Mesendoderm (in vitro differentiated cells): ENCODE measurements at regions not wholly inside any gene's neighbourhood (a gene's known extent, or its start where the extent isn't known, plus 50 kb on each side); places are given as distances from the start of the nearest gene placed in this dataset.

Source experiments
- DNase-seq: peaks from one replicate; pipeline ENCODE4 v3.0.0; 2013
- H2AK5ac ChIP-seq: 2 replicates; pipeline ENCODE4 v1.6.1; 2013; ENCODE audit warnings: low read length, inconsistent platforms
- H2BK120ac ChIP-seq: 2 replicates; pipeline ENCODE4 v1.6.1; 2013; ENCODE audit warnings: low read depth, mild to moderate bottlenecking, low read length, moderate library complexity, mixed read lengths
- H2BK15ac ChIP-seq: replicated peaks from 2 replicates; pipeline ENCODE4 v1.6.1; 2013; ENCODE audit warnings: low read depth, mild to moderate bottlenecking, moderate library complexity
- H2BK5ac ChIP-seq: 2 replicates; pipeline ENCODE4 v1.6.1; 2013; ENCODE audit warnings: low read length, inconsistent platforms
- H3K18ac ChIP-seq: 2 replicates; pipeline ENCODE4 v1.6.1; 2013; ENCODE audit warnings: mild to moderate bottlenecking, low read length, mixed read lengths
- H3K23ac ChIP-seq: one replicate; pipeline ENCODE4 v1.6.1; 2013; ENCODE audit warnings: low read length
- H3K27ac ChIP-seq: 2 replicates; pipeline ENCODE4 v1.5.1; 2013; ENCODE audit warnings: low read depth, mild to moderate bottlenecking, inconsistent platforms, low read length, moderate library complexity
- H3K27me3 ChIP-seq: 2 replicates; pipeline ENCODE4 v1.6.1; 2013; ENCODE audit warnings: low read length, control low read depth, mild to moderate bottlenecking, inconsistent platforms; ENCODE audit not compliant: insufficient read depth, poor library complexity
- H3K36me3 ChIP-seq: 2 replicates; pipeline ENCODE4 v1.6.1; 2013; ENCODE audit warnings: low read length, inconsistent platforms; ENCODE audit not compliant: control insufficient read depth, insufficient read depth
- H3K4ac ChIP-seq: one replicate; pipeline ENCODE4 v1.6.1; 2013; ENCODE audit warnings: low read depth, mild to moderate bottlenecking, low read length, moderate library complexity
- H3K4me1 ChIP-seq: 2 replicates; pipeline ENCODE4 v1.6.1; 2013; ENCODE audit warnings: low read depth, low read length, inconsistent platforms; ENCODE audit not compliant: control insufficient read depth
- H3K4me2 ChIP-seq: 2 replicates; pipeline ENCODE4 v1.6.1; 2013; ENCODE audit warnings: low read length
- H3K4me3 ChIP-seq: 2 replicates; pipeline ENCODE4 v1.5.1; 2013; ENCODE audit warnings: mild to moderate bottlenecking, low read length
- H3K56ac ChIP-seq: one replicate; pipeline ENCODE4 v1.6.1; 2013; ENCODE audit warnings: low read length
- H3K79me1 ChIP-seq: 2 replicates; pipeline ENCODE4 v1.6.1; 2013; ENCODE audit warnings: low read length, inconsistent platforms
- H3K79me2 ChIP-seq: 2 replicates; pipeline ENCODE4 v1.6.1; 2013; ENCODE audit warnings: mild to moderate bottlenecking, low read length; ENCODE audit not compliant: control insufficient read depth, insufficient read depth
- H3K9ac ChIP-seq: 2 replicates; pipeline ENCODE4 v1.6.1; 2013; ENCODE audit warnings: low read length, inconsistent platforms
- H4K5ac ChIP-seq: one replicate; pipeline ENCODE4 v1.6.1; 2013; ENCODE audit warnings: low read length
- H4K8ac ChIP-seq: one replicate; pipeline ENCODE4 v1.6.1; 2013; ENCODE audit warnings: low read depth, mild to moderate bottlenecking, control low read depth, low read length, moderate library complexity
- WGBS: extraction: QIAGEN DNeasy Blood & Tissue Kit; methylation state at CpG from one replicate; pipeline ENCODE4 v1.1.7; 2013; ENCODE audit warnings: low lambda C conversion rate, missing lambda C conversion rate; ENCODE audit not compliant: insufficient coverage; ENCODE audit errors: extremely low coverage; 5-methylcytosine and 5-hydroxymethylcytosine counted together

DNA sequence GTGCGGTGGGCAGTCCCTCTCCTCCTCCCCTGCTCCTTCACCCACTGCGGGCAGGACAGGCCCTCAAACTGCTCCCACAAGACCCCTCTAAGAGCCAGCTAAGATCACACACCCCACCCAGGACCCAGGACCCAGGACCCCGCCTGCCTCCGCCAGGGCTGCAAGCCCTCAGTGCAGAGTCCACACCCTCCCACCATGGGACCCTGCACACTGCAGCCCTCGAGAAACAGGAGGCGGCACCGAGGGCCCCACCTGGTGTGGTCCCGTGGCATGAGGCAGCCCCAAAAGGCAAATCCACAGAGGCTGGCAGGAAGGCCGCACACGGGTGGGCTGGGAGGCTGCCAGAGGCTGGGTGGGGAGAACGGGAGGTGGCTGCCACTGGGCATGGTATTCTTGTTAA lies 94.7 kb downstream of the ENGASE start:
- no peak overlapping the region for H2BK15ac ChIP-seq
- no peak overlapping the region for H3K23ac ChIP-seq
- WGBS, result no CpG with 5 or more reads among the region's 11 CpGs
- H3K36me3 ChIP-seq, result no peaks in the 10 kb centered on the region
- no peaks in the 10 kb centered on the region for H3K4me1 ChIP-seq
- H3K4me2 ChIP-seq, result no peak overlapping the region
- no peak overlapping the region for H2AK5ac ChIP-seq
- H4K5ac ChIP-seq, result no peak overlapping the region
- H3K4ac ChIP-seq, result no peak overlapping the region
- no peak overlapping the region for H2BK5ac ChIP-seq
- no peak overlapping the region for H3K4me3 ChIP-seq
- H4K8ac ChIP-seq, result no peak overlapping the region
- no peaks in the 10 kb centered on the region for H3K79me1 ChIP-seq
- H3K27ac ChIP-seq, result no peak overlapping the region
- H3K56ac ChIP-seq, result no peak overlapping the region
- no peak for DNase-seq
- no peaks in the 10 kb centered on the region for H3K27me3 ChIP-seq
- no peak overlapping the region for H3K18ac ChIP-seq
- no peaks in the 10 kb centered on the region for H3K79me2 ChIP-seq
- H3K9ac ChIP-seq, result no peak overlapping the region
- no peak overlapping the region for H2BK120ac ChIP-seq

DNA sequence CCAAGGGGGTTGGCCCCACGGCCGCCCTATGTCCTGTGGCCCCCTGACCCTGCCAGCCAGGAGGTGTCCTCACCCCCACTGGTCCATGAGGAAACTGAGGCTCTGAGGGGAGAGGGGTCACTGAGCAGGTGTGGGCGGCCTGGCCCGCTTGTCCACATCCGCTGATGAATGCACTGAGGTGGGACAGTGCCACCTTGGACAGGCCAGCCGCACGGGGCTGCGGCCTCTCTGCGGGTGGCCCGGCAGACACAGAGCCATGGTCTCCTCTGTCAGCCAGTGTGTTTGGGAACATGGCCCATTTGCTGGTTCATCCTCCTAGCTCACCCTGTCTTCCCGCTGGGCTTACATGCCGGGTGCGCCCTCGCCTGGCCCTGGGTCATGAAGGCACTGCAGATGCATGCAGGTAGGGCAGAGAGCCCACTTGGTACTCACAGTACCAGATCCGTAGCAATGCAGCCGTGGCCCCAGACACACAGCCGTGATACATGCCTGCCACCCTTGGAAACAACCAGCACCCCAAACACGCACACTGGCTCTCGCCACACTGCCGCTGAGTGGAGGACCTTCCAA lies 93.9 kb downstream of the ENGASE start:
- no peak overlapping the region for H2BK15ac ChIP-seq
- no CpG with 5 or more reads among the region's 20 CpGs for WGBS
- H2BK120ac ChIP-seq, result no peak overlapping the region
- no peaks in the 10 kb centered on the region for H3K36me3 ChIP-seq
- no peak overlapping the region for H3K56ac ChIP-seq
- no peaks in the 10 kb centered on the region for H3K79me2 ChIP-seq
- no peak overlapping the region for H2AK5ac ChIP-seq
- H3K23ac ChIP-seq, result no peak overlapping the region
- no peak overlapping the region for H3K27ac ChIP-seq
- H4K5ac ChIP-seq, result no peak overlapping the region
- DNase-seq, result no peak
- no peak overlapping the region for H3K18ac ChIP-seq
- H3K4me2 ChIP-seq, result no peak overlapping the region
- H3K27me3 ChIP-seq, result no peaks in the 10 kb centered on the region
- no peaks in the 10 kb centered on the region for H3K4me1 ChIP-seq
- no peak overlapping the region for H4K8ac ChIP-seq
- no peak overlapping the region for H3K4ac ChIP-seq
- no peak overlapping the region for H2BK5ac ChIP-seq
- no peaks in the 10 kb centered on the region for H3K79me1 ChIP-seq
- no peak overlapping the region for H3K4me3 ChIP-seq
- no peak overlapping the region for H3K9ac ChIP-seq

DNA sequence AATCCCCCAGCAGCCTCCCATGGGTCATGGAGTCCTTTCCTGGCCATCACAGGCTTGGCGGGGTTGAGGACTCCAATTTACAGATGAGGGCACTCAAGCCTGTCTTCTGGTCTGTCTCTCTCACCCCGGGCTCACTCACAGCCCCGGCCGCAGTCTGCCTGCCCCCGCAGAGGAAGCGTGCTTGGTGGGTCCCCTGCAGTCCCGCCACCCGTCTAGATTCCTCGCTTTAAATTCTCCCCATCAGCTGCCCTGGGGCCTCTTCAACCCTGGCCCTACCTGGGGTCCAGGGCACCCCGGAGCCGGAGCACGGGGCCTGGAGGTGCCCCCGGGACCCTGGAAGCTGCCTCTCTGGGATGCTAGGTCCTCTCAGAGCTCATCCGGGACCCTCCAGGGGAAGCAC lies 92.9 kb downstream of the ENGASE start:
- Histone ChIP-seq H2BK5ac (no peak overlapping the region), H3K56ac (no peak overlapping the region), H3K36me3 (no peaks in the 10 kb centered on the region), H3K79me2 (no peaks in the 10 kb centered on the region), H2BK120ac (no peak overlapping the region), H3K18ac (no peak overlapping the region), H4K8ac (no peak overlapping the region), H3K79me1 (no peaks in the 10 kb centered on the region), H3K4me3 (no peak overlapping the region), H3K27me3 (no peaks in the 10 kb centered on the region), H3K23ac (no peak overlapping the region), H2AK5ac (no peak overlapping the region), H3K4me2 (no peak overlapping the region), H3K4me1 (no peaks in the 10 kb centered on the region), H2BK15ac (no peak overlapping the region), H3K27ac (no peak overlapping the region), H3K4ac (no peak overlapping the region), H3K9ac (no peak overlapping the region), H4K5ac (no peak overlapping the region)
- DNase-seq, result no peak
- WGBS, result no CpG with 5 or more reads among the region's 14 CpGs

DNA sequence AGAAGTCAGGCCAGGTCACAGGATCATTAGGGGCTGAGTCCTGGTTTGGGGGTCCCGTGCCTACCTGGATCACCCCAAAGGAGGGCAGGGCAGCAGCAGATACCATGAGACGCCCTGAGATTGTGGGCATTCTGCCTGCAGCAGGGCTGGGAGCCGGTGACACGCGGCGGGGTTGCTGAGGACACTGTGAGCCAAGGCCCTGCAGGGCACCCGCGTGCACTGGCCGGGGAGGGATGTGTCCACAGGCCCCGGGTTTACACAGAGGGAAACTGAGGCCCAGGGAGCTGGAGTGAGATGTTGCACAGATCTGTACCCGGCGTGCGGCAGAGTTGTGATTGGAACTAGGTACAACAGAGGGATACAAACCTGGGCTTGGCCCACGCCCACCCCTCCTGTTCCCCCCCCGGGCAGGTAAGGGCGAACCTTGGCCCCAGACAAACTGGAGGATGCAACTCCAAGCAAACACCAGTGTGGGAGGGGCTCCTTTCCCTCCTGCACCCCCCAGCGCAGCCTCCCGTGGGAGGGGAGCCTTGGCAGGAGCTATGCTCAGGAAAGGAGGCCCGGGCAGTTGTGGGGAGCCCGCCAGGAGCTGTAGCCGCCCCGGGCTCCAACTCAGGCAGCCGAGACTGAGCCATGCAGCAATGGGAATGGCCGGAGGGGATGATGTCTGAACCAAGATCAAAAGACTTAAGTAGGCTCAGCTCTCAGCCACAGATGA lies 91.3 kb downstream of the ENGASE start:
- DNase-seq, result no peak
- Histone ChIP-seq H3K56ac (no peak overlapping the region), H3K27ac (no peak overlapping the region), H2AK5ac (no peak overlapping the region), H3K4ac (no peak overlapping the region), H3K4me3 (no peak overlapping the region), H3K27me3 (no peaks in the 10 kb centered on the region), H3K4me1 (no peaks in the 10 kb centered on the region), H3K23ac (no peak overlapping the region), H2BK5ac (no peak overlapping the region), H3K36me3 (no peaks in the 10 kb centered on the region), H3K9ac (no peak overlapping the region), H3K18ac (no peak overlapping the region), H4K8ac (no peak overlapping the region), H3K79me2 (no peaks in the 10 kb centered on the region), H4K5ac (no peak overlapping the region), H2BK15ac (no peak overlapping the region), H2BK120ac (no peak overlapping the region), H3K79me1 (no peaks in the 10 kb centered on the region), H3K4me2 (no peak overlapping the region)
- WGBS, result no CpG with 5 or more reads among the region's 24 CpGs

DNA sequence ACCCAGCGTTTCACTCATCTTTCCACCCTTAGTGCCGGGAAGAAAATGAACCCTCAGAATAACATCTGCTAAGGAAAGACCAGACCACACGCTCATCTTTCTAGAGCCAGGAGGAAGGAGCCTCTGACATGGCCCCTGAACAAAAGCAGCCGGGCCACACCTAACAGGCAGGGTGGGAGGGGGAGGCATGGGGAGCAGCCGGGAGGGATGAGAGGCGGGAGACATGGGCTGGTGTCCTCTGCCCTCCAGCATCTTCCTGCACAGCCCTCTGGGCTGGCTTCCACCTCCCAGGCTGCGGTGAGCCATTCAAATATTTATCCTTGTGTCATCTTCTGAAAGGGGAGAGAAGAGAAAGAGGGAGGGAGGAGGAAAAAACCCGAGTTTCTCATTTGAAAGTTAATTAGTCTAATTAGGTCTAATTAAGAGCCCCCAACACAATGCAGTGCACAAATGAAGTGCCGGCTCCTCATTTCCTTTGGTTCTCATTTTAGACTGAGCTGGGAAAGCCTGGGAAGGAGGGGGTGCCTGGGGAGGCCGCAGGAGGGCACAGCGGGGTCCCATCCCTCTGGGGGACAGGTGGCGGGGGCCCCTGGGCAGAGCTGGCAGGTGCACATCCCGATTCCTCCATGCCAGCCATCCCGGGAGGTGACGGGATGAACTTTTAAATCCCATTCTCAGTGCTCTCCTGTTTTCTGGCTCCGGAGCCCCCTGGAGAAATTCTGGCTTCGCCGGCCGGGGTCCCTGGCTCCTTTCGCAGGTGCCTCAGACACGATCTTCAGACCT lies 90.5 kb downstream of the ENGASE start:
- no peak overlapping the region for H2BK15ac ChIP-seq
- no peak overlapping the region for H3K4me3 ChIP-seq
- H3K27ac ChIP-seq, result no peak overlapping the region
- DNase-seq, result no peak
- no peak overlapping the region for H3K23ac ChIP-seq
- no CpG with 5 or more reads among the region's 21 CpGs for WGBS
- no peak overlapping the region for H2BK120ac ChIP-seq
- no peak overlapping the region for H4K8ac ChIP-seq
- no peak overlapping the region for H4K5ac ChIP-seq
- H3K79me1 ChIP-seq, result no peaks in the 10 kb centered on the region
- no peak overlapping the region for H3K56ac ChIP-seq
- no peaks in the 10 kb centered on the region for H3K79me2 ChIP-seq
- H3K4me1 ChIP-seq, result no peaks in the 10 kb centered on the region
- H2AK5ac ChIP-seq, result no peak overlapping the region
- no peak overlapping the region for H3K9ac ChIP-seq
- H3K27me3 ChIP-seq, result no peaks in the 10 kb centered on the region
- H3K36me3 ChIP-seq, result no peaks in the 10 kb centered on the region
- H3K18ac ChIP-seq, result no peak overlapping the region
- H2BK5ac ChIP-seq, result no peak overlapping the region
- H3K4me2 ChIP-seq, result no peak overlapping the region
- H3K4ac ChIP-seq, result no peak overlapping the region
